ENCODE measurements at regions not wholly inside any gene's neighbourhood (a gene's known extent, or its start where the extent isn't known, plus 50 kb on each side); places are given as distances from the start of the nearest gene placed in this dataset.

GRCh38 chr2:60148716-60149115, 404.7 kb downstream of the BCL11A start (continued):
- TF ChIP-seq EP300 (conservative IDR thresholded peaks at IDR 0.05; ENCODE audit: poor library complexity, severe bottlenecking): no peak
- TF ChIP-seq POLR2AphosphoS5 (IDR thresholded peaks at IDR 0.05): no peak
- no peak for TF ChIP-seq TAF1 (IDR thresholded peaks at IDR 0.05; ENCODE audit: low read depth)

- no peak overlapping the region for H3K9ac ChIP-seq (ENCODE audit: low read length)
- H3K4me2 ChIP-seq (ENCODE audit: low read length): no peak overlapping the region
- no peaks in the 10 kb centered on the region for H3K36me3 ChIP-seq (ENCODE audit: insufficient read depth, low read length)
- no peaks in the 10 kb centered on the region for H3F3A ChIP-seq (ENCODE audit: insufficient read depth, low read length, poor library complexity, severe bottlenecking)
- no peaks in the 10 kb centered on the region for H3K9me3 ChIP-seq (ENCODE audit: low read length)
- TF ChIP-seq POLR2AphosphoS5 (IDR thresholded peaks at IDR 0.05) (no peak), TAF1 (IDR thresholded peaks at IDR 0.05; ENCODE audit: low read depth) (no peak), RAD21 (conservative IDR thresholded peaks at IDR 0.05) (no peak), EZH2 (IDR thresholded peaks at IDR 0.05; ENCODE audit: borderline replicate concordance, insufficient read depth, low read length, poor library complexity, severe bottlenecking) (no peak), REST (IDR thresholded peaks at IDR 0.05; ENCODE audit: borderline replicate concordance) (no peak), MXI1 (conservative IDR thresholded peaks at IDR 0.05; ENCODE audit: poor library complexity, severe bottlenecking) (no peak), EP300 (conservative IDR thresholded peaks at IDR 0.05; ENCODE audit: poor library complexity, severe bottlenecking) (no peak), SMC3 (conservative IDR thresholded peaks at IDR 0.05; ENCODE audit: poor library complexity) (no peak)
- TF ChIP-seq, protein P1, sequence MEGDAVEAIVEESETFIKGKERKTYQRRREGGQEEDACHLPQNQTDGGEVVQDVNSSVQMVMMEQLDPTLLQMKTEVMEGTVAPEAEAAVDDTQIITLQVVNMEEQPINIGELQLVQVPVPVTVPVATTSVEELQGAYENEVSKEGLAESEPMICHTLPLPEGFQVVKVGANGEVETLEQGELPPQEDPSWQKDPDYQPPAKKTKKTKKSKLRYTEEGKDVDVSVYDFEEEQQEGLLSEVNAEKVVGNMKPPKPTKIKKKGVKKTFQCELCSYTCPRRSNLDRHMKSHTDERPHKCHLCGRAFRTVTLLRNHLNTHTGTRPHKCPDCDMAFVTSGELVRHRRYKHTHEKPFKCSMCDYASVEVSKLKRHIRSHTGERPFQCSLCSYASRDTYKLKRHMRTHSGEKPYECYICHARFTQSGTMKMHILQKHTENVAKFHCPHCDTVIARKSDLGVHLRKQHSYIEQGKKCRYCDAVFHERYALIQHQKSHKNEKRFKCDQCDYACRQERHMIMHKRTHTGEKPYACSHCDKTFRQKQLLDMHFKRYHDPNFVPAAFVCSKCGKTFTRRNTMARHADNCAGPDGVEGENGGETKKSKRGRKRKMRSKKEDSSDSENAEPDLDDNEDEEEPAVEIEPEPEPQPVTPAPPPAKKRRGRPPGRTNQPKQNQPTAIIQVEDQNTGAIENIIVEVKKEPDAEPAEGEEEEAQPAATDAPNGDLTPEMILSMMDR (IDR thresholded peaks at IDR 0.05; ENCODE audit: poor library complexity, severe bottlenecking): no peak
- no peaks in the 10 kb centered on the region for H3K79me2 ChIP-seq (replicated peaks; ENCODE audit: insufficient read depth, low read length)
- no peak overlapping the region for H3K27ac ChIP-seq (ENCODE audit: low read length)
- no peaks in the 10 kb centered on the region for H3K9me2 ChIP-seq (ENCODE audit: insufficient read depth, low read length)
- H4K20me1 ChIP-seq (ENCODE audit: insufficient read depth): no peaks in the 10 kb centered on the region
- no peak overlapping the region for H3K4me3 ChIP-seq (ENCODE audit: low read length)
- H2AFZ ChIP-seq (ENCODE audit: low read depth, low read length): no peak overlapping the region
- no peaks in the 10 kb centered on the region for H3K27me3 ChIP-seq (ENCODE audit: insufficient read depth, low read depth, low read length)
These were observed 413.3 kb downstream of the BCL11A start for GRCh38 chr2:60140185-60140584.

DNA sequence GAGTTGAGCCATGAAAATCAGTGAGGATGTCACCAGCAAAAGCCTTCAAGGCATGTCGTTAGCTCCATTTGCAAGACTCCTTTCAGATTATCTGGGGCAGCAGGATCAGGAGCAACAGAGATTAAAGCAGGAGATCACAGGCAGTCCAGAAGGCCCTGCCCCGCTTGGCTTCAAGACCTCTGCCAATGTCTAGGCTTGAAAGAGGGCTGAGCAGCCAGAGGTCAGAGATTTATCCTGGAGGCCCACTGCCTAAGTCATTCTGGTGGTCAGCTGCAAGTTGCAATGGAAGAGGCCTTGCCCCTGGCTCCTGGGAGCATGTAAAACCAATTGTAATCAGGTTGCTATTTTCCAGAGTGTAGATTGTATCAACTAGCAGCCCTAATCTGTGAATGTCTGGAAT, 416.5 kb downstream of the BCL11A start:
- Histone ChIP-seq H3K36me3 (ENCODE audit: insufficient read depth, low read length) (no peaks in the 10 kb centered on the region), H3K9me2 (ENCODE audit: insufficient read depth, low read length) (no peaks in the 10 kb centered on the region), H3K9ac (ENCODE audit: low read length) (no peak overlapping the region), H3K27me3 (ENCODE audit: insufficient read depth, low read depth, low read length) (no peaks in the 10 kb centered on the region), H2AFZ (ENCODE audit: low read depth, low read length) (no peak overlapping the region), H3K9me3 (ENCODE audit: low read length) (no peaks in the 10 kb centered on the region), H3K27ac (ENCODE audit: low read length) (no peak overlapping the region), H3K4me2 (ENCODE audit: low read length) (no peak overlapping the region), H3K4me3 (ENCODE audit: low read length) (no peak overlapping the region), H3K79me2 (replicated peaks; ENCODE audit: insufficient read depth, low read length) (no peaks in the 10 kb centered on the region), H3F3A (ENCODE audit: insufficient read depth, low read length, poor library complexity, severe bottlenecking) (no peaks in the 10 kb centered on the region), H4K20me1 (ENCODE audit: insufficient read depth) (no peaks in the 10 kb centered on the region)
- TF ChIP-seq REST (IDR thresholded peaks at IDR 0.05; ENCODE audit: borderline replicate concordance) (no peak), SMC3 (conservative IDR thresholded peaks at IDR 0.05; ENCODE audit: poor library complexity) (no peak), EZH2 (IDR thresholded peaks at IDR 0.05; ENCODE audit: borderline replicate concordance, insufficient read depth, low read length, poor library complexity, severe bottlenecking) (no peak), EP300 (conservative IDR thresholded peaks at IDR 0.05; ENCODE audit: poor library complexity, severe bottlenecking) (no peak), RAD21 (conservative IDR thresholded peaks at IDR 0.05) (no peak)
